GM21825 (cell line): ENCODE measurements at regions not wholly inside any gene's neighbourhood (a gene's known extent, or its start where the extent isn't known, plus 50 kb on each side); places are given as distances from the start of the nearest gene placed in this dataset.

Experiments
- ATAC-seq: cut with Tn5 transposase; IDR thresholded peaks from one replicate; pipeline ENCODE4 v1.9.1; 2021; ENCODE audit warnings: mild to moderate bottlenecking, moderate library complexity; ENCODE audit not compliant: unreplicated experiment

GRCh38 chr12:60834372-60834771 lies 1238.5 kb downstream of the SLC16A7 start:
- ATAC-seq = no peak

DNA sequence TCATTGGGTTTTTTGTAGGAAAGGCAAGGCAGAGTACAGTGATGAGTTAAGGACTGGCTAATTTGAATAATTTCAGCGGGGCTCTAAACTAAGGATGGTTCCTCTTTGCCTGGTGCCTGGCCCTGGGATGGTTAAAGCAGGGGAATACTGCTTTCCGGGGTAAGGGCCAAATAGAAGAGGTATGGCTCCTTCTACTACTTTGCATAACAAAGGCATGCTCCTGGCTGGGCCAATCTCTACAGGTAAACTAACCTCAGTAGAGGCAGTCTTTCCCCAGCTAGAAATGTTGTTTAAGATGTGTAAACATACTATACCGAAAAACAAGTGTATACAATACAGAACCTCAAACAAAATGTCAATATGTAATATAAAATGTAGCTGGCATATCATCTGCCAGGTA lies 1239.0 kb downstream of the SLC16A7 start:
- no peak for ATAC-seq

DNA sequence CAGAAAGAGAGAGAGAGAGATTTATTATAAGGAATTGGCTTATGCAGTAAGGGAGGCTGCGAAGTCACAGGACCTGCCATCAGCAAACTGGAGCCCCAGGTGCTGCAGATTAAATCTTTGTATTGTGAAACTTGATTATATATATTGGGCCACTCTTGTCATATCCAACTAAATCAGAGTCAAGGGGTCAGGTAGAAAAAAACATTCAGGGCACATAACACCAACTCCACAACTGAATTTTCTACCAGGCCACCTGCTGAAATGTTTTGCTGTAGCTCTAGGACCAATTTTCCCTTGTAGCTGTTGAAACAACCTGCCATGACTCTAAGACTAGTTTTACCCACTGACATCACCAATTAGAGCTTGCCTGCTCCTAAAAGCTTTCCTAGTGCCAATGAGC lies 1240.8 kb downstream of the SLC16A7 start:
- ATAC-seq = no peak

GRCh38 chr12:60842181-60842580 lies 1246.4 kb downstream of the SLC16A7 start:
- ATAC-seq = no peak

DNA sequence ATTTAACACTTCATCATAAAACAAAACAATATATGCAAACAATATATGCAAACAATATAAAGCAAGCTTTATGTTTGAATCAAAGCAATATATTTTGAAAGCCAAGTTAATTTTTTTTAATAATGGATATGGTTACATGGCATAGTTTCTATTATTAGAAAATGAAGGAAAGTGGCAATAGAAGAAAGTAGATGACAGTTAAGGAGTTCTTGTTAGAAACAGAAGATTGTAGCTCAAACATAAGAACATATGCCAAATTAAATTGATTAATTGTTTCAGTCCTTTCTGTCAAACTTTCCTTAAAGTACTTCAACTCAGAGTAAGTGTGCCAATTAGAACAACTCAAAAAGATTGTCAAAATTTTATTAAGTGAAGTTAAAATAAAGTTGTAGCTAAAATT lies 1248.3 kb downstream of the SLC16A7 start:
- no peak for ATAC-seq

DNA sequence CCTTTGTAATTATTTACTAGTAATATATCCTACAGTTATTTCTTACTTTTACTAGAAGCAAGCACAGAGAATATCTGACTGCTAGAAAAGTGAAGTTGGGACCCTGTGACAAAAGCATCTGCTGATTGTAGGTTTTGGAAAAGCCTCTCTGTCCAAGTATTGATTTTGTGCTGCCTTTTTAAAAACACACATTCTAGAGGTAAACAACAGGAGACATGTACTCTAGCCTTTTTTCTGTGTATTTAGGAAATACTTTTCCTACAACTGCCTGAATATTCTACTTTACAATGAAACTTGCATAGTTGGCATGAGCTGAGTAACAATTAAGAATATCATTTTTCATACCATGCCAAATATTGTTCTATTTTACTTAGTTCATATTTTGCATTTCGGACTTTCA lies 1249.0 kb downstream of the SLC16A7 start:
- no peak for ATAC-seq

DNA sequence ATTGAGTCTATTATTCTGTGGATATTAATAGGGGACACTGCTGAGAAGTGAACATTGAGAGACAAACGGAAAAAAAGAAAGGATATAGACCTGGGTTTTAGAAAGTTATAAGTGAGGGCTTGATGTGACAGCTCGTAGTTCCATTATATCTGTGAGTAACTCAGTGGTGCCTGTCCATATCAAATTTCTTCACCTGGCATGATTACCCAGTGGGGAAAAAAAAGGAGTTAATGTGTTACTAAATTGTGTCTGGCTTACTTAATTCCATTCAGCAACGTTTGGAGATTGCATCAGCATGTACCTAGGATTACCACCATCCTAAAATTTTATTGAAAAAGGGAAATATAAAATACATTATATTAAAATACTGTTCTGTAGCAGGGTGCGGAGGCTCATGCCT lies 1249.9 kb downstream of the SLC16A7 start:
- ATAC-seq = no peak

GRCh38 chr12:60847281-60847680 lies 1251.5 kb downstream of the SLC16A7 start:
- no peak for ATAC-seq

- ATAC-seq = no peak
Measured at GRCh38 chr12:60849723-60850122, 1253.9 kb downstream of the SLC16A7 start.

- no peak for ATAC-seq
Measured at GRCh38 chr12:60853407-60853806, 1257.6 kb downstream of the SLC16A7 start.

GRCh38 chr12:60863421-60863820 lies 1267.6 kb downstream of the SLC16A7 start:
- no peak for ATAC-seq

DNA sequence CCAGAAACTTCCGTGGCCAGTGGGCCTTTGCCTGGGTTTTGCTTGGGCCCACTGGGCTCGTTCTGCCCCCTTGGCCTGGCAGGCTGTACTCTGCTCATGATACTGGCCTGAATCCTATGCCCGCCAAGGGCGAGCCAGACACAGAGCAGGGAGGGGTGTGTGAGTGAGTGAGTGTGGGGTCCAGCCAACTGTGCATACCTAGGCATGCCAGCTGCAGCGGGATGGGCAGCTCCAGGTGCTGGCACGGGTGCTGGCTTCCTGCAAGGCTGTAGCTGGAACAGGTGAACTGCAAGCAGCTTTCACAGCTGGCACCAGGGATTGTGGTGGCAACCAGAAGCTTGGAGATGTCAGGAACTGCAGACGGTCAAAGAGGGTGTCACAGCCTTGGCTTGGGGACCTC lies 1276.4 kb downstream of the SLC16A7 start:
- no peak for ATAC-seq

DNA sequence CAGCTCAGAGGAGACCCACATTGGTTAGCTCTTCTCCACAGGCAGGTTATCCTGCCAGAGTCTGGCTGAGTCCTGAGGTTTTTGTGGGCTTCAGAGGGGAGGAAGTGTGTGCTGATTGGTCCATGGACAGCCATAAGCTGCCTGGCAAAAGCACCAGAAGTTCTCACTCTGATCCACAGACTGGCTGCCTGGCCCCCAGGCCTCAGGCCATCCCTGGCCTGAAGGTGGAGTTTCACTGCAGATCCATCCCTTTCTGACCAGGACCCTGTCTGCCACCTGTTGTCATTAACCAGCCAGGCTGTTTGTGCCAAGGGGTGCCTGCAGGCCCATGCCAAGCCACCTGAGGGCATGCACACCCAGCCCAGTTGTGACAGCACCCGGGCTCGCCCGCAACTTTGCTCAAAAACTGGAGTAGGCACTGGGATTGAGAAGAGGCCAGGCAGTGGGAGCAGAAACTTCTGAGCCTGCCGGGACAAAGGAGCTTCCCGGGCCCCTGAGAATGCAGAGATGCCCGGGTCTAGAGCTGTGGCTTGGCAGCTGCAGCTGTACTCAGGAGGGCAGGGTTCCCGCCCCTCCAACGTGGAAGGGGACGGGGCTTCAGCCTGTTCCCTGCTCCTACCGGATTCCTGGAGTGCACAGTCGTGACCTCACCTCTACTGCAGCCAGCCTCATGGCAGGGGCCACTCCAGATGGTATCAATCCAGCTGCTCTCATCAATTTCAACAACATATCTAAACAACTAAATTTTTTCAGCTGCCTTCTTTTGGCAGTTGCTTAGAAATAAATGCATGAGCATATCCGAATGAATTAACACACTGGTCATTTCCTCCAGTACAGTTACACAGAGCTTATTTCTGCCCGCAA lies 1277.3 kb downstream of the SLC16A7 start:
- no peak for ATAC-seq

GRCh38 chr12:60874091-60874490 lies 1278.3 kb downstream of the SLC16A7 start:
- ATAC-seq = no peak

DNA sequence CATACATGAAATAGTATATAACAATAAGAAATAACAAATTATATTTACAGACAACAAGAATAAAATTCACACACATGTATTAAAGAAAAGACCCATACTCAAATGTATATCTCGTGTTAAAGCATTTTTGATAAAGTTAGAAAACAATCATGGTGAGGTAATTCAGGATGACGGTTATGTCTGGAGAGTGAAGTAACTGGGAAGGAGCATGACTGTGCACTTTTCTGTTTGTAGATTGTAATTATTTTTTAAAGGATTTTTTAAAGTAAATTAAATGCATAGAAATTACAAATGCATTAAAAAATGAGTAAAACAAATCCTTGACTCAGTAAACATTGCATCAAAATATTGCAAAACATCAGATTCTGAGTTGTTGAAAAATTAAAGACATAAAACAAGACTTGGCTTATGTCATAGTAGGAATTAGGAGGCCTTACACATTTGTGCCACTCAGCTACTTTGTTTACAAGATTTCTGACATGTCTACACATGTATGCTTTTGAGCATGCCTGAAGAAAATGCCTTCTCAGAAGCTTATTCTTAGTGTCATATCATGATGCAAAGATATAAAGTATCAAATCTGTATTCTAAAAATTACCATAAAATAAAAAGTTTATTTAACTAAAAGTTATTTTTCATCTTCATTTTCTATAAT lies 1325.1 kb downstream of the SLC16A7 start:
- ATAC-seq = no peak

DNA sequence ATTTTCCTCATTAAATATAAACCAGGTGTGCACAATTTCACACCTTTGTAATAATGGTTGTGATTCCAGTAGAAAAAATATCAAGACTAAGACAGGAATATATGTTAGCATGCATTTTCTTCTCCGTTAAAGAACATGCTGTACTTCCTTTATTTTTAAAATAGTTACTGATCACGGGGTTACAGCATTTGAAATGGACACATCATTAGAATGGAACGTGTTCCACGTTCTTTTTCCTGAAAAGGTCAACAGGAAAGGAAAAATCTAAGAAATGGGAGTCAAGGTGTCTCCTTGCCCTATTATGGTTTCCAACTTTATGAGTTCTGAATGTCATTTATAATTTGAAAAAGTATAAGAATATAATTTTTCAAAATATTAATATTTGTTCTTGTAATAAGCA lies 1325.7 kb downstream of the SLC16A7 start:
- no peak for ATAC-seq

- ATAC-seq = no peak
Measured at GRCh38 chr12:60926256-60926655, 1330.4 kb downstream of the SLC16A7 start.

GRCh38 chr12:60930151-60930550 lies 1330.1 kb upstream of the USP15 start:
- no peak for ATAC-seq

- no peak for ATAC-seq
Measured at GRCh38 chr12:60935981-60936761, 1324.0 kb upstream of the USP15 start.

GRCh38 chr12:60947533-60947932 lies 1312.7 kb upstream of the USP15 start:
- ATAC-seq = no peak

DNA sequence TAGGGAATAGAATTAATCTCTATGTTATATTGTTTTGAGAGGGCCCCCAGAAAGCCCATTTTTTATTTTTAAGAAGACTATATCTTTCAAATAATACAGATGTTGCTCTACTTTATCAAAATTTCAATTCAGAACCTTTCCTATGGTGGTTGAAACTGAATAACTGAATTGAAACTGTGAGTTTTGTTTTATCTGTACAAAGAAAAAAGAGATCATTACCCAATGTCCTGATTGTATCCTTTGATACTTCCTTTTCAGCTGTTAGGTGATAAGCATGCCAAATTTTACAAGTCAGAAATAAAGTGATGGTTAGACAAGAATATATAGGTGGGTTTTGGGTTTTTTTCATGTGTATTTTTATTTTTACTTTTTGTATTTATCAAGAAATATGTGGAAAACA lies 1293.1 kb upstream of the USP15 start:
- ATAC-seq = no peak

- ATAC-seq = no peak
Measured at GRCh38 chr12:60977966-60978365, 1282.2 kb upstream of the USP15 start.
